OCI-LY1 (cell line): ENCODE measurements at regions not wholly inside any gene's neighbourhood (a gene's known extent, or its start where the extent isn't known, plus 50 kb on each side); places are given as distances from the start of the nearest gene placed in this dataset.

Experiments
- CTCF ChIP-seq: fragments of 200-600 bp; sonication (generic), shearing (Covaris generic); IDR thresholded peaks from 2 replicates; pipeline ENCODE4 v1.5.1; 2017; ENCODE audit warnings: mild to moderate bottlenecking, antibody characterized with exemption, low read length, moderate library complexity, mixed read lengths
- EZH2 ChIP-seq: fragments of 200-600 bp; sonication (generic), shearing (Covaris generic); IDR thresholded peaks from 2 replicates; pipeline ENCODE4 v1.8.0; 2017; ENCODE audit warnings: borderline replicate concordance, mixed run types, mild to moderate bottlenecking, antibody characterized with exemption, low read length, moderate library complexity, mixed read lengths

- no peak for TF ChIP-seq CTCF
- no peak for TF ChIP-seq EZH2
Measured at GRCh38 chr3:197443506-197443905, 112.3 kb downstream of the BDH1 start.
